HG02981 (cell line): ENCODE measurements at regions not wholly inside any gene's neighbourhood (a gene's known extent, or its start where the extent isn't known, plus 50 kb on each side); places are given as distances from the start of the nearest gene placed in this dataset.

Source experiments
- ATAC-seq: cut with Tn5 transposase; IDR thresholded peaks from one replicate; pipeline ENCODE4 v1.9.1; 2021; ENCODE audit warnings: mild to moderate bottlenecking, moderate library complexity; ENCODE audit not compliant: unreplicated experiment

- ATAC-seq: no peak
Measured at GRCh38 chr2:128640845-128641360, 322.2 kb upstream of the HS6ST1 start.

- no peak for ATAC-seq
Measured at GRCh38 chr2:128641421-128642080, 322.9 kb upstream of the HS6ST1 start.

- no peak for ATAC-seq
Measured at GRCh38 chr2:128642316-128642715, 323.6 kb upstream of the HS6ST1 start.

- no peak for ATAC-seq
Measured at GRCh38 chr2:128642821-128643220, 324.2 kb upstream of the HS6ST1 start.

- ATAC-seq: no peak
Measured at GRCh38 chr2:128643221-128644065, 324.8 kb upstream of the HS6ST1 start.

GRCh38 chr2:128644156-128644555 lies 325.5 kb upstream of the HS6ST1 start:
- ATAC-seq: no peak

- ATAC-seq: no peak
Measured at GRCh38 chr2:128644718-128645256, 326.1 kb upstream of the HS6ST1 start.

- ATAC-seq: no peak
Measured at GRCh38 chr2:128645631-128646030, 327.0 kb upstream of the HS6ST1 start.

DNA sequence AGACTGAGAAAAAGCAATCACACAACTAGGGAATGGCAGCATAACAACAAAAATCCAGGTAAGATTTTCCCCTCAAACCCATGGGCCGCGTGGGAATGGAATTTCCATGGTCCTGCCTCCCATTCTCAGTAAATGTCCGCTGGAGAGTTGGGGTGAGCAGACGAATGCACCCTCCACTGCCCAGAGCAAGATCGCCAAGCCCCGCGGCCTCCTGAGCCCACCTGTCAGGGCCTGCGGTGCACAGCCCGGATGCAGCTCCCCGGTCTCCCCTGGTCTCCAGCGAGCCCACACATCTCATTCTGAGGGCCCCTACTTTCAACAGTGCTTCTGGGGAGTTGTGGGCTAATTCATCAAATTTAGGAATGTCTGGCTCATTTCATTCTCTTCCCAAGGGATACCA lies 327.4 kb upstream of the HS6ST1 start:
- no peak for ATAC-seq

- no peak for ATAC-seq
Measured at GRCh38 chr2:128646691-128647090, 328.0 kb upstream of the HS6ST1 start.

- no peak for ATAC-seq
Measured at GRCh38 chr2:128651000-128651399, 332.3 kb upstream of the HS6ST1 start.

DNA sequence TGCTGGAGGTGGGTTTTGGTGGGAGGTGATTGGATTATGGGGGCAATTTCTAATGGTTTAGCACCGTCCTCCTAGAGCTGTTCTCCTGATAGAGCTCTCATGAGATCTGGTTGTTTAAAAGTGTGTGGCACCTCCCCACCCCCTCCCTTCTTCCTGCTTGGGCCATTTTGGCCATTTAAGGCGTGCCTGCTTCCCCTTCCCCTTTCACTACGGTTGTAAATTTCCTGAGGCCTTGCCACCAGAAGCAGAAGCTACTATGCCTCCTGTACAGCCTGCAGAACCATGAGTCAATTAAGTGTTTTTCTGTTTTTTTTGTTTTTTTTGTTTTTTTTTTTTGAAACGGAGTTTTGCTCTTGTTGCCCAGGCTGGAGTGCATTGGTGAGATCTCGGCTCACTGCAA lies 335.7 kb upstream of the HS6ST1 start:
- ATAC-seq: peak; percentile 47

DNA sequence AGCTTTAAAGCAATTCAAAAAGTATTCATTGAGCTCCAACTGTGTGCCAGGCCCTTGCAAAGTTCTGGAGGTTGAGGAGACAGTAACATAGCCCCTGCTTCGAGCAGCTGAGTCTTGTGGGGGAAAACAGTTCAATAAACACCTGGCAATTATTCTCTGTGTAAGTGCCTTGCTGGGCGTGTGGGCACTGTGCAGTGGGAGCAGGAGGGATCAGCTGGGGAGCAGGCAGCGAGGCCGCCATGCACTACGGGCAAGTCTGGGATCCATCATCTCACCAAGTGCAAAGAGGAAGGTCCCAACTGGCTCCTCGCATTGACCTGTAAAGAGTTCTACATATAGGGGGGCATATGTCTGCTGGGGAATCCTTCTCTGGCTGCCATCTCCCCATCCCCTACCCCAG lies 342.2 kb upstream of the HS6ST1 start:
- no peak for ATAC-seq

DNA sequence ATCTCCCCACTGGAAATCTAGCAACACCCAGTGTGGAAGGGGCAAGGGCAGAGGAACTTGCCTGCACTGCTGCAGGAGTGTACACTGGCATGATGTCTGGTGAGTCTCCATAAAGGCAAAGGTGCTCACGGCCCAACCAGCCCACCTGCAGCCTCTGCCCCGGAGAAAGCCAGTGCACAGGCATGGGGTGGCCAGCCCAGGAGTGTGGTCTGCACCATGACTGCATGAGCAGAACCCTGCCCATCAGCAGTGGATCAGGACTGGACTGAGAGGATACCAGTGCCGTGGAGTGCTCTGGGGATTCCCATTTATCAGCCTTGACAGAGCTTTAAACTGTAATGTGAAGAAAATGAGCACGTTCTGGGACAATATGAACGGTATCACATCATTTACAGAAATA lies 342.6 kb upstream of the HS6ST1 start:
- ATAC-seq: no peak

GRCh38 chr2:128662051-128662471 lies 343.4 kb upstream of the HS6ST1 start:
- ATAC-seq: no peak

DNA sequence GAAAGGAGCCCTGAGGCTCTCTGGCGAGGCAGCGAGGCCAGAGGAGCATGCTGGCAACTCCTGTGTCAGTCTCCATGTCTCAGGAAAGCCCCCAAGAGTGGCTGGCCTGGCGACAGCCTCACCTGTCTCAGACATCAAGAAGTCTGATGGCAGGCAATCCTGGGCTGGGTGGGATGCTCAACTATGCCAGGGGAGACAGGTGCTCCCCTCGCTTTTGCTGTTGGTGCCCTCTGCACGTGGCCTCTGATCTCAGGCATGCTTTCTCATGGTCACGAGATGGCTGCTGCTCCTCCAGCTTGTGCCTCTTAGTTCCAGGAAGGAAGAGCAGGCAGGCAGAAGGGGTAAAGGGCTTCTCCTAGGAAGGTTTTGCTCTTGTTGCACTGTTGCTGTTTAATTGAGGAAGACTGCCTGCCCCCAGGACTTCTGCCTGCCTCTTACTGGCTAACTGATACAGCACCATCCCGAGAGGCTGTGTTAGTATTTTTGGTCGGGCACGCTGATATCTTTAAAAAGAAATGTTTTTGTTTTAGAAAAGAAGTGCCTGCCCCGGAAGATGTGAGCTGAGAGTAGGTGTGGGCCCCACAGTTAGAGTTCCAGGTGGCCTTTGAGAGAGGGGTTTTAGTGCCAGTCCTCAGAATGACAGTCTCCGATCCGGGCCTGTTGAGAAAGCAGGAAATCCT lies 344.8 kb upstream of the HS6ST1 start:
- no peak for ATAC-seq

GRCh38 chr2:128664499-128664971 lies 345.9 kb upstream of the HS6ST1 start:
- no peak for ATAC-seq

- ATAC-seq: no peak
Measured at GRCh38 chr2:128665113-128665512, 346.4 kb upstream of the HS6ST1 start.

GRCh38 chr2:128666596-128666995 lies 347.9 kb upstream of the HS6ST1 start:
- no peak for ATAC-seq

DNA sequence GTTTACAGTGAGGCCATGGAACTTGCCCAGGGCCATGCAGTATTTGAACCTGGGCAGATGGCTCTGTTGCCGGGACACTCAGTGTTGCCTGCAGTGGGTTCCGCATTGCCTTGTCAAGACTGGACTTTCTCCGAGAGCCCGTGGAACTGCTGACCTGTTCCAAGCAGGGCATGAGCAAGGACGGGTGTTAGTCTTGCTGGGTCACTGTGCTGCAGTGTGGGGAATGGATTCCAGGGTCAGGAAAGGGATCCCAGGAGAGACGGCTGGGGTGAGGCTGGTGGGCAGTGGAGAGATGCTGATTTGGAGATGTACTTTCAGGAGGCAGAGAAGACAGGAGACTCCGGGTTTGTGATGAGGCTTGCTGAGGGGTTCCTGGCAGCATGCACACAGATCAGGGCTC lies 348.7 kb upstream of the HS6ST1 start:
- no peak for ATAC-seq

DNA sequence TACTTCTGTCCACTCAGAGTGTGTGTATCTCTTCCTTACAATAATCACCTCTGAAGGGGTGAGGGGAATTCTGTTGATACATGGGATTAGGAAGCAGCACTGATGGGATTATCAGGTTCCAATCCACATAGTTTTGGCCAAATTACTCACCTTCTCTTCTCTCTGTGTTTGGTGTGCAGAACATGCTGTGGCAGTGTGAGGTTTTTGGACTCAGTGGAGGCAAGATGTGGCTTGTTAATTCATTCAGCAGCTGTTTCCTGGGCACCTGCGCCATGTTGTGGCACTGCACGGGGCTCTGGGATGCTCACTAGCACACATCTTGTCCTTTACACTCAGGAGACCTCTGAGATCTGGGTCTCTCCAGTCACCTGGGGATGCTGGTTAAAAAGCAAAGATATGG lies 350.3 kb upstream of the HS6ST1 start:
- no peak for ATAC-seq
